Activated naive CD8-positive, alpha-beta T cell treated with anti-CD3 and anti-CD28 coated beads, Interleukin-2, amount 50 U/mL, for 24 hours (primary cell): ENCODE measurements at regions not wholly inside any gene's neighbourhood (a gene's known extent, or its start where the extent isn't known, plus 50 kb on each side); places are given as distances from the start of the nearest gene placed in this dataset.

Experiments used
- ATAC-seq: fragments of 150-1000 bp; cut with Tn5 transposase; one replicate; pipeline ENCODE4 v1.10.0; 2021
- DNase-seq: peaks from one replicate; pipeline ENCODE4 v3.0.0; 2021
- H3K27ac Mint-ChIP-seq: one replicate; pipeline ENCODE4 v1.8.0; 2021; ENCODE audit warnings: mild to moderate bottlenecking, mixed read lengths
- H3K27me3 Mint-ChIP-seq: one replicate; pipeline ENCODE4 v1.8.0; 2021; ENCODE audit warnings: mixed read lengths
- H3K36me3 Mint-ChIP-seq: one replicate; pipeline ENCODE4 v1.8.0; 2021; ENCODE audit warnings: low read depth, mixed read lengths
- H3K4me1 Mint-ChIP-seq: one replicate; pipeline ENCODE4 v1.8.0; 2021; ENCODE audit warnings: mixed read lengths
- H3K4me3 Mint-ChIP-seq: one replicate; pipeline ENCODE4 v1.8.0; 2021; ENCODE audit warnings: mild to moderate bottlenecking, moderate library complexity, mixed read lengths
- H3K9me3 Mint-ChIP-seq: one replicate; pipeline ENCODE4 v1.8.0; 2021; ENCODE audit warnings: mixed read lengths

GRCh38 chr2:2837746-2838547, 506.9 kb upstream of the MYT1L start:
- Mint-ChIP-seq H3K4me3 (no peak overlapping the region), H3K27me3 (peaks cover 4% of the 10 kb centered on the region)
- ATAC-seq: no peak

GRCh38 chr2:2836343-2837070, 505.4 kb upstream of the MYT1L start:
- no peak for DNase-seq
- H3K9me3 Mint-ChIP-seq: no peaks in the 10 kb centered on the region
- no peak overlapping the region for H3K27ac Mint-ChIP-seq
- peaks cover 2% of the 10 kb centered on the region for H3K27me3 Mint-ChIP-seq
- no peak for ATAC-seq
- H3K4me3 Mint-ChIP-seq: no peak overlapping the region
- no peaks in the 10 kb centered on the region for H3K36me3 Mint-ChIP-seq
- H3K4me1 Mint-ChIP-seq: no peaks in the 10 kb centered on the region

More at GRCh38 chr2:2837746-2838547, 506.9 kb upstream of the MYT1L start:
- Mint-ChIP-seq H3K36me3 (no peaks in the 10 kb centered on the region), H3K9me3 (no peaks in the 10 kb centered on the region), H3K4me1 (no peaks in the 10 kb centered on the region), H3K27ac (no peak overlapping the region)
- no peak for DNase-seq

GRCh38 chr2:2834516-2835254, 503.6 kb upstream of the MYT1L start:
- no peak overlapping the region for H3K27ac Mint-ChIP-seq
- H3K9me3 Mint-ChIP-seq: no peaks in the 10 kb centered on the region
- ATAC-seq (no peak), DNase-seq (no peak)
- no peaks in the 10 kb centered on the region for H3K36me3 Mint-ChIP-seq
- H3K4me3 Mint-ChIP-seq: no peak overlapping the region
- H3K4me1 Mint-ChIP-seq: no peaks in the 10 kb centered on the region
- peaks cover 2% of the 10 kb centered on the region for H3K27me3 Mint-ChIP-seq

GRCh38 chr2:2834105-2834504, 503.0 kb upstream of the MYT1L start:
- H3K4me3 Mint-ChIP-seq: no peak overlapping the region

GRCh38 chr2:2832657-2833056, 501.6 kb upstream of the MYT1L start:
- no peak for DNase-seq
- Mint-ChIP-seq H3K36me3 (no peaks in the 10 kb centered on the region), H3K4me3 (no peak overlapping the region), H3K9me3 (no peaks in the 10 kb centered on the region), H3K4me1 (no peaks in the 10 kb centered on the region), H3K27ac (no peak overlapping the region), H3K27me3 (no peaks in the 10 kb centered on the region)
- ATAC-seq: no peak

More at GRCh38 chr2:2834105-2834504, 503.0 kb upstream of the MYT1L start:
- Mint-ChIP-seq H3K36me3 (no peaks in the 10 kb centered on the region), H3K4me1 (no peaks in the 10 kb centered on the region), H3K9me3 (no peaks in the 10 kb centered on the region), H3K27ac (no peak overlapping the region), H3K27me3 (no peaks in the 10 kb centered on the region)
- ATAC-seq (no peak), DNase-seq (no peak)

- no peaks in the 10 kb centered on the region for H3K9me3 Mint-ChIP-seq
- DNase-seq (no peak), ATAC-seq (no peak)
- no peak overlapping the region for H3K4me3 Mint-ChIP-seq
- no peaks in the 10 kb centered on the region for H3K4me1 Mint-ChIP-seq
- peaks cover 2% of the 10 kb centered on the region for H3K27me3 Mint-ChIP-seq
- no peaks in the 10 kb centered on the region for H3K36me3 Mint-ChIP-seq
- no peak overlapping the region for H3K27ac Mint-ChIP-seq
These were observed 500.6 kb upstream of the MYT1L start for GRCh38 chr2:2831633-2832032.

- no peak for DNase-seq
- no peaks in the 10 kb centered on the region for H3K9me3 Mint-ChIP-seq
These were observed 499.5 kb upstream of the MYT1L start for GRCh38 chr2:2830576-2830975.

GRCh38 chr2:2828774-2829368, 497.8 kb upstream of the MYT1L start:
- Mint-ChIP-seq H3K9me3 (no peaks in the 10 kb centered on the region), H3K4me3 (no peak overlapping the region), H3K27ac (no peak overlapping the region), H3K27me3 (peaks cover 2% of the 10 kb centered on the region), H3K4me1 (no peaks in the 10 kb centered on the region), H3K36me3 (no peaks in the 10 kb centered on the region)
- DNase-seq: no peak
- ATAC-seq: no peak

More at GRCh38 chr2:2830576-2830975, 499.5 kb upstream of the MYT1L start:
- Mint-ChIP-seq H3K27me3 (peaks cover 2% of the 10 kb centered on the region), H3K4me3 (no peak overlapping the region), H3K27ac (no peak overlapping the region), H3K36me3 (no peaks in the 10 kb centered on the region), H3K4me1 (no peaks in the 10 kb centered on the region)
- ATAC-seq: no peak

GRCh38 chr2:2827761-2828221, 496.7 kb upstream of the MYT1L start:
- Mint-ChIP-seq H3K9me3 (peaks cover under 1% of the 10 kb centered on the region), H3K27ac (no peak overlapping the region), H3K27me3 (peaks cover 2% of the 10 kb centered on the region), H3K36me3 (no peaks in the 10 kb centered on the region), H3K4me3 (no peak overlapping the region), H3K4me1 (no peaks in the 10 kb centered on the region)
- ATAC-seq (no peak), DNase-seq (no peak)

- no peaks in the 10 kb centered on the region for H3K4me1 Mint-ChIP-seq
- no peak overlapping the region for H3K27ac Mint-ChIP-seq
- DNase-seq (no peak), ATAC-seq (no peak)
- peaks cover 2% of the 10 kb centered on the region for H3K27me3 Mint-ChIP-seq
- no peak overlapping the region for H3K4me3 Mint-ChIP-seq
- no peaks in the 10 kb centered on the region for H3K36me3 Mint-ChIP-seq
- H3K9me3 Mint-ChIP-seq: peaks cover 6% of the 10 kb centered on the region
These were observed 496.1 kb upstream of the MYT1L start for GRCh38 chr2:2827046-2827636.

- Mint-ChIP-seq H3K4me1 (no peaks in the 10 kb centered on the region), H3K9me3 (peaks cover 7% of the 10 kb centered on the region), H3K27ac (no peak overlapping the region), H3K4me3 (no peak overlapping the region), H3K36me3 (no peaks in the 10 kb centered on the region), H3K27me3 (peaks cover 2% of the 10 kb centered on the region)
- no peak for ATAC-seq
- DNase-seq: no peak
These were observed 495.5 kb upstream of the MYT1L start for GRCh38 chr2:2826621-2827020.

- Mint-ChIP-seq H3K4me1 (no peaks in the 10 kb centered on the region), H3K4me3 (no peak overlapping the region), H3K9me3 (peaks cover 11% of the 10 kb centered on the region), H3K36me3 (no peaks in the 10 kb centered on the region), H3K27me3 (peaks cover 2% of the 10 kb centered on the region), H3K27ac (no peak overlapping the region)
- ATAC-seq: no peak
- no peak for DNase-seq
These were observed 495.1 kb upstream of the MYT1L start for GRCh38 chr2:2826209-2826551.

GRCh38 chr2:2825516-2826208, 494.6 kb upstream of the MYT1L start:
- H3K27me3 Mint-ChIP-seq: peaks cover 2% of the 10 kb centered on the region
- no peak for ATAC-seq
- no peak overlapping the region for H3K27ac Mint-ChIP-seq
- no peaks in the 10 kb centered on the region for H3K4me1 Mint-ChIP-seq
- no peaks in the 10 kb centered on the region for H3K36me3 Mint-ChIP-seq
- no peak overlapping the region for H3K4me3 Mint-ChIP-seq
- no peak for DNase-seq
- H3K9me3 Mint-ChIP-seq: peaks cover 11% of the 10 kb centered on the region

- no peak overlapping the region for H3K4me3 Mint-ChIP-seq
- DNase-seq: no peak
- no peaks in the 10 kb centered on the region for H3K36me3 Mint-ChIP-seq
- ATAC-seq: no peak
- H3K9me3 Mint-ChIP-seq: peaks cover 11% of the 10 kb centered on the region
- H3K27me3 Mint-ChIP-seq: peaks cover 3% of the 10 kb centered on the region
- no peak overlapping the region for H3K27ac Mint-ChIP-seq
- H3K4me1 Mint-ChIP-seq: no peaks in the 10 kb centered on the region
These were observed 494.0 kb upstream of the MYT1L start for GRCh38 chr2:2825062-2825461.
